GM12874 (cell line): ENCODE measurements at regions not wholly inside any gene's neighbourhood (a gene's known extent, or its start where the extent isn't known, plus 50 kb on each side); places are given as distances from the start of the nearest gene placed in this dataset.

Experiments used
- CTCF ChIP-seq: IDR thresholded peaks from 2 replicates; pipeline ENCODE4 v1.5.1; 2011; ENCODE audit warnings: low read depth, mild to moderate bottlenecking, control low read depth, low read length, moderate library complexity; ENCODE audit not compliant: insufficient read depth

GRCh38 chr15:62437753-62438152, 272.7 kb upstream of the C2CD4B start:
- TF ChIP-seq CTCF = no peak

- no peak for TF ChIP-seq CTCF
These were observed 274.5 kb upstream of the C2CD4B start for GRCh38 chr15:62439543-62440016.

GRCh38 chr15:62440362-62441105, 275.4 kb upstream of the C2CD4B start:
- no peak for TF ChIP-seq CTCF

- no peak for TF ChIP-seq CTCF
These were observed 279.3 kb upstream of the C2CD4B start for GRCh38 chr15:62444104-62445022.

DNA sequence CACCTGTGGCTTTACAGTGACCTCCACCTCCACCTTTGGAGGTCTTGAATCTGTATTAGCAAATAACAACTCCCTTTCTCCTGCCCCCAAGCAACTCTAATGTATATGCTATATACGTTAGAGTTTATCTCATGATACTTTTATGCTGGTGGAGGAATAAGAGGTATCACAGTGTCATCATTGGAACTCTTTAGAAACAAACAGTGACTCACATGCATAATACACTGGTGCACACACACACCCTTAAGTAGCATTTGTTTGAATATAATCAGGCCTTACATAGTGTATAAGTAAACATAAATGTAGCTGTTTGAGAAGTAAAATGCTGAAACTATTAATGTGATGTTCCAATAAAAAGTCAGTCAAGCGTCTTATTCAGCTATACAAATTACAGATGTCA, 280.2 kb upstream of the C2CD4B start:
- TF ChIP-seq CTCF = no peak

DNA sequence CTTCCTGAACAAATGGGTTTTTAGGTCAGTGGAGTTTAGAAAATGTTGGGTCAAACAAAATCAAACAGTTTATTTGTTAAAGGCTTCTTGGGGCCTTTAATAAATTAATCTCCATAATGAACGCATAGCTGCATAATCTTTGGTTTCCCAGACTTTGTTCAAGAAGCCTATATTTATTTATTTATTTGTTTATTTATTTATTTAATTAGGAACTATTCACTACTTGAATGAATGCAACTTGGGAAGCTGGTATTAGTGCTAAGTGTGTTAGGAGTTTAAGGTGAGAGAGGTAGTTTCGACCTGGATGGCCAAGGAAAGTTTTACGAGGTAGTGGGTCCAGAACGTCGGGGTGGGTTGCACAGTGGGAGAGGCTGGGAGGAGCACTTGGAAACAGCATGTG, 281.9 kb upstream of the C2CD4B start:
- no peak for TF ChIP-seq CTCF

- no peak for TF ChIP-seq CTCF
These were observed 282.7 kb upstream of the C2CD4B start for GRCh38 chr15:62447742-62448141.
